ENCODE measurements at regions not wholly inside any gene's neighbourhood (a gene's known extent, or its start where the extent isn't known, plus 50 kb on each side); places are given as distances from the start of the nearest gene placed in this dataset.

DNA sequence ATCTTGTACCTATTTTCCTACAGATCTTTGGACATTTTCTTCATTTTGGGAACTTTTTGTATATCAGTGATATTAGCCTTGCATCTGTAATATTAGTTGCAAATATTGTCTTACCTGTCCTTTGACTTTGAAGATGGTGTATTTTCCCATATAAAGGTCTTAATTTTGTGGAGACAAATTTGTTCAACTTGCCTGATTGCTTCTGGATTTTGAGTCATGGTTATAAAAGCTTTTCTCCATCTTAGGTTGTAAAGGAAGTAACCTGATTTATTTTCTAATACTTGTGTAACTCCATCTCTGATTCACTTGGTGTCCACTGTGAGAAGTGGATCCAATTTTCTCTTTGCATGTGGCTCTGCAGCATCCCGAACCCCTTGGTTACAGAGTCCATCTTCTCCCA lies 97.7 kb upstream of the OTOS start:
- H2BK5ac ChIP-seq (ENCODE audit: low read depth, low read length, poor library complexity, severe bottlenecking) = peak overlapping the region; percentile 40
- peak overlapping the region; percentile 56; the same call in 1 of the 3 replicates for H2BK15ac ChIP-seq (ENCODE audit: low read depth, low read length)
- DNase-seq (peak; percentile 38), ATAC-seq (ENCODE audit: low read depth) (no peak)
- H3K9me1 ChIP-seq (ENCODE audit: insufficient read depth, low read length) = peaks cover 8% of the 10 kb centered on the region
- H3K23ac ChIP-seq (ENCODE audit: low read depth, low read length) = 0 out of 2 replicates have a peak overlapping the region, but pooled peaks have one; percentile 15
- peak overlapping the region; percentile 42; the same call in 1 of the 2 replicates for H3K4ac ChIP-seq (ENCODE audit: low read depth, low read length)
- H3K4me3 ChIP-seq (ENCODE audit: insufficient read depth, low read depth, low read length) = no peak overlapping the region
- H3K4me1 ChIP-seq (ENCODE audit: control insufficient read depth, insufficient read depth, low read length) = peaks cover 12% of the 10 kb centered on the region
- no peak overlapping the region for H2AK9ac ChIP-seq (replicated peaks; ENCODE audit: low read depth, low read length, poor library complexity)
- H3K27ac ChIP-seq (ENCODE audit: insufficient read depth, low read length) = no peak overlapping the region
- H4K8ac ChIP-seq (ENCODE audit: low read depth in 2 of 2, low read length in 2 of 2) = peak overlapping the region in 1 of 2 experiments; percentile 35; a peak in 2 of 4 replicates
- 0 out of 2 replicates have a peak overlapping the region, but pooled peaks have one; percentile 14 for H4K91ac ChIP-seq (ENCODE audit: insufficient read depth, low read depth, low read length)
- in situ Hi-C loops (cut with MboI; ENCODE audit: low sequenced_read_pairs) (no loop called here), dilution Hi-C loops (cut with HindIII; ENCODE audit: low sequenced_read_pairs, unreplicated experiment) (no loop called here), intact Hi-C loops (cut with micrococcal nuclease) (no loop called here)
- H3K18ac ChIP-seq (ENCODE audit: low read depth, low read length) = no peak overlapping the region
- no peak overlapping the region for H2AFZ ChIP-seq (replicated peaks; ENCODE audit: low read length, poor library complexity)
- H3K36me3 ChIP-seq (ENCODE audit: control insufficient read depth, insufficient read depth, low read length) = no peaks in the 10 kb centered on the region
- WGBS, 2 experiments (ENCODE audit: extremely low coverage in 2 of 2, insufficient read length in 1 of 2) = no CpG with 5 or more reads among the region's 1 CpG
- peak overlapping the region; percentile 30; the same call in 1 of the 2 replicates for H2BK120ac ChIP-seq (ENCODE audit: low read depth, low read length)
- H3K9me3 ChIP-seq (ENCODE audit: control insufficient read depth, insufficient read depth, low read length) = no peaks in the 10 kb centered on the region
- no peak overlapping the region for H3K56ac ChIP-seq (ENCODE audit: extremely low read depth, insufficient read depth, low read length)
- H4K20me1 ChIP-seq (ENCODE audit: insufficient read depth, low read length) = no peaks in the 10 kb centered on the region
- no TSS peak for BruUV-seq (replicated peaks)
- H4K5ac ChIP-seq (ENCODE audit: low read depth, low read length) = no peak overlapping the region
- POLR2A ChIA-PET (ENCODE audit: unreplicated experiment) = no interaction called here
- no peak overlapping the region for H3K4me2 ChIP-seq (ENCODE audit: low read depth, low read length)
- CTCF ChIA-PET = no interaction called here
- peaks cover 3% of the 10 kb centered on the region; the same call in 1 of the 2 replicates for H3K27me3 ChIP-seq (ENCODE audit: control insufficient read depth, insufficient read depth, low read length)
- no peak overlapping the region; the same call in 1 of the 2 replicates for H3K14ac ChIP-seq (replicated peaks; ENCODE audit: low read depth, low read length)
- no peak overlapping the region for H3K9ac ChIP-seq (ENCODE audit: low read depth, low read length)
- TF ChIP-seq FOS (IDR thresholded peaks at IDR 0.05; ENCODE audit: low read depth, low read length) (no peak), RCOR1 (IDR thresholded peaks at IDR 0.05; ENCODE audit: insufficient replicate concordance, low read length) (no peak), POLR2A (IDR thresholded peaks at IDR 0.05; ENCODE audit: low read depth, low read length) (no peak), CEBPB (IDR thresholded peaks at IDR 0.05; ENCODE audit: low read depth, low read length) (no peak), MAFK (IDR thresholded peaks at IDR 0.05; ENCODE audit: low read depth, low read length) (no peak)
- TF ChIP-seq, protein P1, sequence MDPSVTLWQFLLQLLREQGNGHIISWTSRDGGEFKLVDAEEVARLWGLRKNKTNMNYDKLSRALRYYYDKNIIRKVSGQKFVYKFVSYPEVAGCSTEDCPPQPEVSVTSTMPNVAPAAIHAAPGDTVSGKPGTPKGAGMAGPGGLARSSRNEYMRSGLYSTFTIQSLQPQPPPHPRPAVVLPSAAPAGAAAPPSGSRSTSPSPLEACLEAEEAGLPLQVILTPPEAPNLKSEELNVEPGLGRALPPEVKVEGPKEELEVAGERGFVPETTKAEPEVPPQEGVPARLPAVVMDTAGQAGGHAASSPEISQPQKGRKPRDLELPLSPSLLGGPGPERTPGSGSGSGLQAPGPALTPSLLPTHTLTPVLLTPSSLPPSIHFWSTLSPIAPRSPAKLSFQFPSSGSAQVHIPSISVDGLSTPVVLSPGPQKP (IDR thresholded peaks at IDR 0.05; ENCODE audit: borderline replicate concordance, low read depth, low read length) = no peak
- TF ChIP-seq, protein P2, sequence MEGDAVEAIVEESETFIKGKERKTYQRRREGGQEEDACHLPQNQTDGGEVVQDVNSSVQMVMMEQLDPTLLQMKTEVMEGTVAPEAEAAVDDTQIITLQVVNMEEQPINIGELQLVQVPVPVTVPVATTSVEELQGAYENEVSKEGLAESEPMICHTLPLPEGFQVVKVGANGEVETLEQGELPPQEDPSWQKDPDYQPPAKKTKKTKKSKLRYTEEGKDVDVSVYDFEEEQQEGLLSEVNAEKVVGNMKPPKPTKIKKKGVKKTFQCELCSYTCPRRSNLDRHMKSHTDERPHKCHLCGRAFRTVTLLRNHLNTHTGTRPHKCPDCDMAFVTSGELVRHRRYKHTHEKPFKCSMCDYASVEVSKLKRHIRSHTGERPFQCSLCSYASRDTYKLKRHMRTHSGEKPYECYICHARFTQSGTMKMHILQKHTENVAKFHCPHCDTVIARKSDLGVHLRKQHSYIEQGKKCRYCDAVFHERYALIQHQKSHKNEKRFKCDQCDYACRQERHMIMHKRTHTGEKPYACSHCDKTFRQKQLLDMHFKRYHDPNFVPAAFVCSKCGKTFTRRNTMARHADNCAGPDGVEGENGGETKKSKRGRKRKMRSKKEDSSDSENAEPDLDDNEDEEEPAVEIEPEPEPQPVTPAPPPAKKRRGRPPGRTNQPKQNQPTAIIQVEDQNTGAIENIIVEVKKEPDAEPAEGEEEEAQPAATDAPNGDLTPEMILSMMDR (conservative IDR thresholded peaks at IDR 0.05; ENCODE audit: low read depth, low read length) = no peak
- no peaks in the 10 kb centered on the region for H3K79me1 ChIP-seq (ENCODE audit: low read depth in 1 of 2, low read length in 2 of 2)
- 0 out of 2 replicates have a peak overlapping the region, but pooled peaks have one; percentile 73 for H2AK5ac ChIP-seq (ENCODE audit: low read depth, low read length)
- peak overlapping the region; percentile 72 for H2BK20ac ChIP-seq (ENCODE audit: low read depth, low read length)

All from IMR-90 (cell line).